HepG2 (cell line): ENCODE measurements at regions not wholly inside any gene's neighbourhood (a gene's known extent, or its start where the extent isn't known, plus 50 kb on each side); places are given as distances from the start of the nearest gene placed in this dataset.

Experiments used
- ATAC-seq: fragments of 200-7000 bp; cut with Tn5 transposase; 3 replicates; pipeline ENCODE4 v1.9.1; 2020; ENCODE audit warnings: mild to moderate bottlenecking, moderate library complexity
- BruUV-seq: library from RNA; stranded (reverse); fragments of 400-500 nt; replicated peaks from 2 replicates; lab custom pipeline; 2021; lab: Mats Ljungman, UMichigan
- CTCF ChIA-PET: fragments of 300-600 bp; formaldehyde crosslinking; extraction: SDS; loops from one replicate; lab custom pipeline; 2021; ENCODE audit warnings: low total read pairs, inconsistent platforms, low intra/inter-chr PET ratio; lab: Yijun Ruan, JAX
- POLR2A ChIA-PET: fragments of 350-600 bp; sonication (Branson Sonifier 250); formaldehyde crosslinking; loops from one replicate; lab custom pipeline; 2020; ENCODE audit warnings: antibody characterized with exemption, inconsistent platforms; lab: Yijun Ruan, JAX
- DNase-seq: peaks from one replicate; pipeline ENCODE4 v3.0.0-alpha.2; 2015; ENCODE audit warnings: low spot score
- FAIRE-seq: peaks from 3 replicates; lab custom pipeline; 2011; peaks lifted over from hg19 to GRCh38; lab: Jason Lieb, UNC
- H2AFZ ChIP-seq: one replicate; pipeline ENCODE4 v1.6.1; 2011; ENCODE audit warnings: low read length, inconsistent platforms
- H3K27ac ChIP-seq: fragments of 300-600 bp; 3 replicates; pipeline ENCODE4 v1.8.0; 2011; ENCODE audit warnings: mixed run types, mild to moderate bottlenecking, mixed read lengths, low read length, inconsistent platforms; ENCODE audit not compliant: insufficient read depth; ENCODE audit errors: extremely low read length
- H3K27me3 ChIP-seq, 2 experiments: fragments of 200-600 bp in 1 of 2; 2 replicates in 1 of 2; 3 replicates in 1 of 2; pipeline versions ENCODE4 v1.6.0 to v1.8.0; 2011; ENCODE audit warnings: low read length in 2 of 2, mild to moderate bottlenecking in 2 of 2, moderate library complexity in 2 of 2, inconsistent platforms in 1 of 2; ENCODE audit not compliant: insufficient read depth in 2 of 2, control insufficient read depth in 1 of 2
- H3K36me3 ChIP-seq, 2 experiments: fragments of 200-600 bp in 1 of 2; replicated peaks in 1 of 2; 2 replicates in 1 of 2; 3 replicates in 1 of 2; pipeline versions ENCODE4 v1.5.1 to v1.8.0; 2011; ENCODE audit warnings: low read length in 2 of 2, inconsistent platforms in 1 of 2; ENCODE audit not compliant: insufficient read depth in 2 of 2, control insufficient read depth in 1 of 2
- H3K4me1 ChIP-seq: 2 replicates; pipeline ENCODE4 v1.5.1; 2012; ENCODE audit warnings: low read length, inconsistent platforms; ENCODE audit not compliant: insufficient read depth
- H3K4me2 ChIP-seq: 2 replicates; pipeline ENCODE4 v1.6.0; 2011; ENCODE audit warnings: low read depth, low read length, inconsistent platforms
- H3K4me3 ChIP-seq, 3 experiments: fragments of 200-600 bp in 1 of 3; sonication (generic), shearing (Covaris generic) in 1 of 3; replicated peaks in 1 of 3; 2 replicates each; pipeline ENCODE4 v1.5.1; 2011 to 2016; ENCODE audit warnings: low read length in 3 of 3, inconsistent platforms in 2 of 3, low read depth in 2 of 3, mild to moderate bottlenecking in 2 of 3, control low read depth in 1 of 3, mixed read lengths in 1 of 3; ENCODE audit not compliant: insufficient read depth in 1 of 3
- H3K79me2 ChIP-seq: one replicate; pipeline ENCODE4 v1.6.1; 2011; ENCODE audit warnings: low read length, inconsistent platforms; ENCODE audit not compliant: insufficient read depth
- H3K9ac ChIP-seq: 2 replicates; pipeline ENCODE4 v1.6.0; 2011; ENCODE audit warnings: mild to moderate bottlenecking, low read depth, low read length, inconsistent platforms; ENCODE audit not compliant: insufficient read depth
- H3K9me3 ChIP-seq: 2 replicates; pipeline ENCODE4 v1.5.1; 2012; ENCODE audit warnings: mild to moderate bottlenecking, low read length
- H4K20me1 ChIP-seq: 2 replicates; pipeline ENCODE4 v1.6.0; 2011; ENCODE audit warnings: inconsistent platforms, mild to moderate bottlenecking, low read length, moderate library complexity; ENCODE audit not compliant: insufficient read depth
- CSRNP2 ChIP-seq: sonication (generic); formaldehyde crosslinking; conservative IDR thresholded peaks from 2 replicates; pipeline ENCODE4 v1.8.0; 2022; ENCODE audit warnings: low read depth, missing genetic modification reagents
- GFI1 ChIP-seq: sonication (generic); formaldehyde crosslinking; IDR thresholded peaks from 2 replicates; pipeline ENCODE4 v1.5.0; 2020; ENCODE audit warnings: missing genetic modification reagents, mild to moderate bottlenecking, borderline replicate concordance
- HMGXB3 ChIP-seq: sonication (generic); formaldehyde crosslinking; IDR thresholded peaks from 2 replicates; pipeline ENCODE4 v1.4.0; 2020; ENCODE audit warnings: missing genetic modification reagents, borderline replicate concordance
- HNF4G ChIP-seq, 2 experiments: sonication (generic) in 1 of 2; formaldehyde crosslinking in 1 of 2; IDR thresholded peaks; 2 replicates each; pipeline versions ENCODE4 v1.4.0 to v1.6.1; 2011 to 2020; ENCODE audit warnings: borderline replicate concordance in 2 of 2, low read depth in 2 of 2, mild to moderate bottlenecking in 2 of 2, low read length in 1 of 2, missing genetic modification reagents in 1 of 2, moderate library complexity in 1 of 2
- JARID2 ChIP-seq: sonication (generic); formaldehyde crosslinking; IDR thresholded peaks from 2 replicates; pipeline ENCODE4 v1.8.1; 2023; ENCODE audit warnings: missing genetic modification reagents, inconsistent platforms; ENCODE audit not compliant: insufficient replicate concordance
- MEF2D ChIP-seq: sonication (generic); formaldehyde crosslinking; IDR thresholded peaks from 2 replicates; pipeline ENCODE4 v1.5.1; 2020; ENCODE audit warnings: mild to moderate bottlenecking, missing genetic modification reagents
- RFXANK ChIP-seq: IDR thresholded peaks from 2 replicates; pipeline ENCODE4 v1.6.1; 2016
- ZNF234 ChIP-seq: sonication (generic); formaldehyde crosslinking; conservative IDR thresholded peaks from 2 replicates; pipeline ENCODE4 v1.5.1; 2020; ENCODE audit warnings: mild to moderate bottlenecking, missing genetic modification reagents
- ZNF263 ChIP-seq: sonication (generic); formaldehyde crosslinking; IDR thresholded peaks from 2 replicates; pipeline ENCODE4 v1.4.0; 2020; ENCODE audit warnings: missing genetic modification reagents
- ZNF335 ChIP-seq: sonication (generic); formaldehyde crosslinking; IDR thresholded peaks from 2 replicates; pipeline ENCODE4 v1.4.0; 2020; ENCODE audit warnings: missing genetic modification reagents
- ZNF552 ChIP-seq: sonication (generic); formaldehyde crosslinking; IDR thresholded peaks from 2 replicates; pipeline ENCODE4 v1.9.0; 2022; ENCODE audit warnings: missing genetic modification reagents, mild to moderate bottlenecking, borderline replicate concordance
- WGBS: methylation state at CpG from one replicate; pipeline ENCODE4 v1.1.6; 2017; ENCODE audit warnings: low lambda C conversion rate; 5-methylcytosine and 5-hydroxymethylcytosine counted together
- in situ Hi-C: cut with HindIII; loops from 2 replicates; pipeline ENCODE4 v1.10.0; 2017; ENCODE audit warnings: low pct_unique_long_range_greater_than_20kb; ENCODE audit not compliant: extremely low pct_ligation_motif_present
- intact Hi-C: fragments of 100-400 bp; cut with micrococcal nuclease; formaldehyde crosslinking; loops from one replicate; pipeline ENCODE4 v1.10.0; 2022; ENCODE audit not compliant: unreplicated experiment

DNA sequence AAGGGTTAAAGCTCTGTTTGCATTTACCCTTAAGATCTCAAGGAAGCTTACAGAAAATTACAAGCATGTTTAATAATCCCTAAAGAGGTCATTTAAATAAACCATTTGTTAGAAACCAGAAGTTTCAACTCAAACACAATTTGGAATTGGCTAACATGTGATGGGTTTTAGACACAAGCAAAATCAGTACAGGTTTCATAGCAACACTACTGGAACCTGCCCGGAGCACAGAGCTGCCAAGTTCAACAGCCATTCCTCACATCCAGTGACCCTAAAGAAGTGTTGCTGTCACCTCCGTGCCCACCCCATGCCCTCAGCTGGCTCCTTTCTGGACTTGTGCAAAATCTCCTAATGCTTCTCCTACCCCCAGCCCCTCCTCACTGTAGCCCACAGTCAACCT lies 338.8 kb upstream of the AUTS2 start (continued):
- TF ChIP-seq MEF2D (CRISPR knock-in tag), result no peak
- no peak for TF ChIP-seq HMGXB3 (CRISPR knock-in tag)
- no peak for TF ChIP-seq ZNF263 (CRISPR knock-in tag)
- TF ChIP-seq RFXANK (CRISPR knock-in tag), result no peak
- TF ChIP-seq, all 625 proteins: peak for 0

- H2AFZ ChIP-seq, result no peak overlapping the region
- no peak for ATAC-seq
- no TSS peak for BruUV-seq
- H3K27ac ChIP-seq, result no peak overlapping the region
- no peak overlapping the region for H3K9ac ChIP-seq
- H3K4me3 ChIP-seq, result no peak overlapping the region
- WGBS, result 28% methylated on average over 3 of the region's 4 CpGs
- intact Hi-C loops, result no loop called here
- POLR2A ChIA-PET, result no interaction called here
- no peak for FAIRE-seq
- no peaks in the 10 kb centered on the region for H3K36me3 ChIP-seq
- H3K9me3 ChIP-seq, result peaks cover 49% of the 10 kb centered on the region
- no peak overlapping the region for H3K4me2 ChIP-seq
- no peaks in the 10 kb centered on the region for H3K4me1 ChIP-seq
- H4K20me1 ChIP-seq, result no peaks in the 10 kb centered on the region
- H3K79me2 ChIP-seq, result no peaks in the 10 kb centered on the region
- no peak for TF ChIP-seq ZNF335 (CRISPR knock-in tag)
- no peak for TF ChIP-seq CSRNP2 (CRISPR knock-in tag)
- no peak for TF ChIP-seq GFI1 (CRISPR knock-in tag)
- TF ChIP-seq ZNF552, result no peak
- TF ChIP-seq RFXANK (CRISPR knock-in tag), result no peak
- no peak for TF ChIP-seq HNF4G (IDR thresholded peaks at IDR 0.05; ENCODE audit: borderline replicate concordance, low read depth, low read length)
- no peak for TF ChIP-seq HNF4G (CRISPR knock-in tag; IDR thresholded peaks at IDR 0.05; ENCODE audit: borderline replicate concordance, low read depth)
- no peak for TF ChIP-seq ZNF234 (CRISPR knock-in tag)
- TF ChIP-seq JARID2 (CRISPR knock-in tag), result no peak
- TF ChIP-seq, all 625 proteins: peak for 0
- in situ Hi-C loops, result no loop called here
- CTCF ChIA-PET, result no interaction called here
- DNase-seq, result no peak
- H3K27me3 ChIP-seq, result no peaks in the 10 kb centered on the region
Observed at GRCh38 chr7:69260023-69260422, 338.3 kb upstream of the AUTS2 start.
